Muscle of leg (tissue), 3 donors: ENCODE measurements at regions not wholly inside any gene's neighbourhood (a gene's known extent, or its start where the extent isn't known, plus 50 kb on each side); places are given as distances from the start of the nearest gene placed in this dataset.
"Not testable (repeated sequence)": the region's sequence is repeated elsewhere in the genome, so short reads cannot be mapped to it uniquely, and the experiment has no call there.

ENCODE experiments used
- DNase-seq: peaks from one replicate; pipeline ENCODE4 v3.0.0; 2013
- H3K27ac ChIP-seq: one replicate; pipeline ENCODE4 v1.5.1; 2013; ENCODE audit warnings: mild to moderate bottlenecking, low read length, control low read depth
- H3K27me3 ChIP-seq: one replicate; pipeline ENCODE4 v1.6.1; 2013; ENCODE audit warnings: low read length; ENCODE audit not compliant: control insufficient read depth, insufficient read depth
- H3K36me3 ChIP-seq: one replicate; pipeline ENCODE4 v1.6.1; 2013; ENCODE audit warnings: low read length; ENCODE audit not compliant: control insufficient read depth, insufficient read depth
- H3K4me1 ChIP-seq: one replicate; pipeline ENCODE4 v1.6.1; 2013; ENCODE audit warnings: low read length; ENCODE audit not compliant: control insufficient read depth, insufficient read depth
- H3K4me3 ChIP-seq: one replicate; pipeline ENCODE4 v1.5.1; 2013; ENCODE audit warnings: low read length, control low read depth
- H3K9me3 ChIP-seq: replicated peaks from 2 replicates; pipeline ENCODE4 v1.6.1; 2013; ENCODE audit warnings: low read depth, low read length; ENCODE audit not compliant: control insufficient read depth
- WGBS: methylation state at CpG from one replicate; pipeline ENCODE4 v1.1.5; 2013; ENCODE audit warnings: missing lambda C conversion rate; ENCODE audit not compliant: insufficient coverage; 5-methylcytosine and 5-hydroxymethylcytosine counted together

DNA sequence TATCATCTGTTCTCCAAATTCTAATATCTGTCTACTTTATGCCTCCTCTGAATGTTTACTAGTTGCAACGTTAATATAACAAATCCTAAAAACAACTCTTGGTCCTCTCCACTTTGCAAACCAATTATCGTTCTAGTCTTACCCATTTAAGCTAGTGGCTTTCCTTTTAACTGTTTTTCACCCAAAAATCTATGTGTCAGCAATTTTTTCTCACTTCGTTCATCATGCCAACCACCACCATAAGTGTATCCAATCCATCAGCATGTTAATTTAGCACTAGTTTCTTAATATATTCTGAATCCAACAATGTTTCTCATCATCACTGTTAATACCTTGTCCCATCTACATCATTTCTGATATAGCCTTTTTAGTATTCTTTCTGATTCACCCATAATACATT is 90.0 kb upstream of the RORB start:
- WGBS = 61% methylated on average over 3 of the region's 3 CpGs
- Histone ChIP-seq H3K9me3 (no peaks in the 10 kb centered on the region), H3K27me3 (no peaks in the 10 kb centered on the region), H3K27ac (no peak overlapping the region), H3K4me3 (no peak overlapping the region), H3K4me1 (no peaks in the 10 kb centered on the region), H3K36me3 (no peaks in the 10 kb centered on the region)
- no peak for DNase-seq

DNA sequence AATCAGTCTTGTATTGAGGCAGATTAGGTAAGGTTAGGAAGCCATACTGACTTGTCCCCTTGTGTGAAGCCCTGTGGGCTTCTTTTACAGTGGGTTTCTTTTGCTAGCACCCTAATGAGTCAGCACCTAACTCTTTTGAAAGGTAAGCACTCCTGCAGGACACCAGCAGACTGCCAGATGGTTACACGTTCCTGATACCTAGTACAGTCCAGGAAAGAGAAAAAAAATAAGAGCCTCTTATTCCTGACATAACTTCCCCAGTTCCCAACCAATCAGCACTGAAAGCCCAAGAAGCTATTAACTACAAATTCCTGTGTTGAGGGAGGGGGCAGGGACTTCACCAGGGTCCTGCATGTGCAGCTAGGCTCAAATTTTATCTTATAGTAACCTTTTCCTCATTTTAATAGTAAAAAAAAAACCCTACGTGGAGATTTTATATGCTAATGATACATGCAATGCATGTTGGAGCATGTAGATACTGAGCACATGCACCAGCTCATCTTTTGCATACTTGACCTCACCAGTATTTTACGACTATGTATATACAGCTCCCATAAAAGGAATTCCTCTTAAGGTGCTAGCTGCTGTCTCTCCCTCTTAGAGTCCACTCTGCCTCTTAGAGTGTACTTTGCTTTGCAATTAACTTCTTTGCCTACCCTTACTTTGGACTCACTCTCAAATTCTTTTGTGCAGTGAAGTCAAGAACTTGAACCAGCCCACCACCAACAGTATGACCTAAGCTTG is 84.7 kb upstream of the RORB start:
- H3K36me3 ChIP-seq = no peaks in the 10 kb centered on the region
- no peaks in the 10 kb centered on the region for H3K9me3 ChIP-seq
- H3K4me1 ChIP-seq = no peaks in the 10 kb centered on the region
- no peak overlapping the region for H3K27ac ChIP-seq
- no peak overlapping the region for H3K4me3 ChIP-seq
- whole genome bisulfite sequencing = 83% methylated on average over 1 of the region's 3 CpGs
- H3K27me3 ChIP-seq = no peaks in the 10 kb centered on the region
- DNase-seq = no peak

DNA sequence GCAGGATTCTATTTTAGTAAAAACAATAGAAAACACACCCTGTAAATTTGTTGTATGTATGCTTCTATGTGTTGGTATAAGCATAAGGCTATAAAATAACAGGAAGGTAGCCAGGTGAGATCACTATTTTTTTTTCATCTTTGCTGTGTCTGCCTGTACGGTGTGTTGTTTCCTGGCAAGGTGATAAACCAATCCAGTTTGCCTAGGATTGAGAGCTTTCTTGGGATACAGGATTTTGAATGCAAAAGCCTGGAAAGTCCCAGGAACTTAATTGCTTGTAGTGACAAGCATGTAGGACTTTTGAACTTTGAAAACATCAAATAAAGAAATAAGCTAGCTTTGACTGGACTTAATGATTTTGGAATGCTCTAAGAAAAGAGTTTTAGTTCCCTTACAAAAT is 83.3 kb upstream of the RORB start:
- Histone ChIP-seq H3K4me1 (no peaks in the 10 kb centered on the region), H3K9me3 (no peaks in the 10 kb centered on the region), H3K27me3 (no peaks in the 10 kb centered on the region), H3K27ac (no peak overlapping the region), H3K4me3 (no peak overlapping the region), H3K36me3 (no peaks in the 10 kb centered on the region)
- DNase-seq = no peak
- WGBS = 45% methylated on average over 1 of the region's 1 CpG

DNA sequence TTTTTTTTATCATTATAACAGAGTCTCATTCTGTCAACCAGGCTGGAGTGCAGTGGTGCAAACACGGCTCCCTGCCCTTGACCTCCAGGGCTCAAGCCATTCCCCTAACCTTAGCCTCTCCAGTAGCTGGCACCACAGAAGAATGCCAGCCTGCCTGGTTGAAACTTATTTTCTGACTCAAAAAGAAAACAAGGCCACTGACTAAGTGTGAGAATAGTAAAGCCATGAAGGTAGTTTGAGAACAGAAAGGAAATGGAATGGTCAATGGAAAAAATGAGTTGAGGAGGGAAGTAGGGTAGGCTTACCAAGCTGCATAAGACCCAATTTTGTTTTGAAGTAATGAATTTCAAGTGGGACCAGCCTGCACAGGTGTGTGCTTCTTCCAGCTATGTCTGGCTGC is 82.8 kb upstream of the RORB start:
- no peak for DNase-seq
- H3K4me1 ChIP-seq = no peaks in the 10 kb centered on the region
- H3K36me3 ChIP-seq = no peaks in the 10 kb centered on the region
- WGBS = no CpG with 5 or more reads among the region's 1 CpG
- H3K27ac ChIP-seq = no peak overlapping the region
- no peaks in the 10 kb centered on the region for H3K27me3 ChIP-seq
- H3K9me3 ChIP-seq = no peaks in the 10 kb centered on the region
- H3K4me3 ChIP-seq = no peak overlapping the region

GRCh38 chr9:74415995-74416394 is 81.1 kb upstream of the RORB start:
- no peak overlapping the region for H3K4me3 ChIP-seq
- no peak for DNase-seq
- no peaks in the 10 kb centered on the region for H3K36me3 ChIP-seq
- H3K4me1 ChIP-seq = no peaks in the 10 kb centered on the region
- H3K27me3 ChIP-seq = no peaks in the 10 kb centered on the region
- no peak overlapping the region for H3K27ac ChIP-seq
- no peaks in the 10 kb centered on the region for H3K9me3 ChIP-seq

- H3K4me1 ChIP-seq, DNase-seq, H3K9me3 ChIP-seq, H3K27ac ChIP-seq, H3K36me3 ChIP-seq, H3K27me3 ChIP-seq, H3K4me3 ChIP-seq: not testable (repeated sequence)
- WGBS = 90% methylated on average over 14 of the region's 16 CpGs
Observed at GRCh38 chr9:74424488-74424887, 72.6 kb upstream of the RORB start.

DNA sequence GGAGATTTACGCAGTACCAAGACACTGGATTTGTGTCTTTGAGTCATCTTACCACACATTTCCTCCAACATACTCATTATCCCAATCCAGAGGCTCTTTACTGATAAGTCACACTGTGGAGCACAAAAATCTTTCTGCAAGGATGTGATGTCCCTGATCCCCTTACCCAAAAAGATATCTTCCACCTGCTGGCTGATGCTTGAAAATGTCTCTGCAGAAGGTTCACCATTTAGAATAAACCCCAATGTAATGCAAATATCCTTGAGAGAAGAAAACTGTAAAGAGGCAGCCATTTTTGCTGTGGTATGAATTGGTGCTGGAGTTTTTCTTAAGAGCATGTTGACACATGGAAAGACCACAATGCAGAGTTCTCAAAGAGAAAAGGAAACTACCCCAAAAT is 65.7 kb upstream of the RORB start:
- H3K27ac ChIP-seq = no peak overlapping the region
- H3K36me3 ChIP-seq = no peaks in the 10 kb centered on the region
- H3K27me3 ChIP-seq = no peaks in the 10 kb centered on the region
- no CpG with 5 or more reads among the region's 1 CpG for WGBS
- H3K9me3 ChIP-seq = no peaks in the 10 kb centered on the region
- DNase-seq = no peak
- H3K4me1 ChIP-seq = no peaks in the 10 kb centered on the region
- H3K4me3 ChIP-seq = no peak overlapping the region

- no peak for DNase-seq
- Histone ChIP-seq H3K4me1 (no peaks in the 10 kb centered on the region), H3K9me3 (no peaks in the 10 kb centered on the region), H3K36me3 (no peaks in the 10 kb centered on the region), H3K27ac (no peak overlapping the region), H3K27me3 (no peaks in the 10 kb centered on the region), H3K4me3 (no peak overlapping the region)
- no CpG with 5 or more reads among the region's 2 CpGs for WGBS
Observed at GRCh38 chr9:74443036-74443750, 53.9 kb upstream of the RORB start.

DNA sequence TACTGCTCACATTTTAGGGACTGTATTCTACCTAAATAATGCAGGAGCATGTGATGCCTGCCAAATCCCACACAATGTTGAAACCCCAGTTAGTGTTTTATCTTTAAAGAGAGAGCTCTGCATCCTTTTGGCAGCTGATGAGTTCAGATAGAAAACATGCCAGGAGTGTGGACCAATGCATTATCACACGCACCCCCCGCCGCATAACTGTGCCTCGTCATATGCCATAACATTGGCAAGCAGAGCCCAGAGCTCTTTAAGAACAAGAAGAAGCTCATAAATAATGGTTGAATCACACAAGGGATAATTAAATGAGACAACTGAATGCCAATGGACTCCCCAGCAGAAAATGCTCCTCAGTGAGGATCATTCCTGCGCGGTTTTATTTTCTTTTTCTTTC is 52.8 kb upstream of the RORB start:
- Histone ChIP-seq H3K4me3 (no peak overlapping the region), H3K27ac (no peak overlapping the region), H3K9me3 (no peaks in the 10 kb centered on the region), H3K36me3 (no peaks in the 10 kb centered on the region), H3K4me1 (no peaks in the 10 kb centered on the region), H3K27me3 (no peaks in the 10 kb centered on the region)
- no peak for DNase-seq
- WGBS = 82% methylated on average over 4 of the region's 6 CpGs
